HCT116 (cell line): ENCODE measurements at regions not wholly inside any gene's neighbourhood (a gene's known extent, or its start where the extent isn't known, plus 50 kb on each side); places are given as distances from the start of the nearest gene placed in this dataset.

Source experiments
- ATAC-seq: fragments of 200-7000 bp; cut with Tn5 transposase; 2 replicates; pipeline ENCODE4 v1.9.1; 2020; ENCODE audit warnings: mild to moderate bottlenecking, moderate library complexity
- BruUV-seq: library from RNA; stranded (reverse); fragments of 400-500 nt; replicated peaks from 2 replicates; lab custom pipeline; 2021; lab: Mats Ljungman, UMichigan
- CTCF ChIA-PET: fragments of 300-600 bp; sonication (Branson Sonifier 250); formaldehyde crosslinking; loops from one replicate; lab custom pipeline; 2021; ENCODE audit warnings: antibody characterized with exemption; lab: Charles Lee
- POLR2A ChIA-PET: fragments of 300-600, 350-600 bp; sonication (Branson Sonifier 250); formaldehyde crosslinking; loops from one replicate; lab custom pipeline; 2021; ENCODE audit warnings: antibody characterized with exemption; lab: Charles Lee
- RAD21 ChIA-PET, 2 experiments: fragments of 300-600 bp; sonication (Branson Sonifier 250); formaldehyde crosslinking; loops; one replicate each; lab custom pipeline; 2023; ENCODE audit warnings: low total read pairs in 2 of 2; ENCODE audit not compliant: uncharacterized antibody in 2 of 2, unreplicated experiment in 2 of 2, low non-redundant PET in 1 of 2; lab: Charles Lee
- DNase-seq: peaks from one replicate; pipeline ENCODE4 v3.0.0-alpha.2; 2010; ENCODE audit warnings: low read depth, low spot score
- H2AFZ ChIP-seq: fragments of 200-600 bp; shearing (Covaris generic), sonication (generic); 2 replicates; pipeline ENCODE4 v1.6.1; 2017; ENCODE audit warnings: low read depth, mixed run types, mixed read lengths, antibody characterized with exemption, low read length; ENCODE audit not compliant: poor library complexity, severe bottlenecking
- H3K27ac ChIP-seq: 2 replicates; pipeline ENCODE4 v1.5.1; 2012; ENCODE audit warnings: low read depth, low read length
- H3K27me3 ChIP-seq: fragments of 200-600 bp; sonication (generic); 2 replicates; pipeline ENCODE4 v1.6.1; 2016; ENCODE audit warnings: mixed run types, low read length, mixed read lengths; ENCODE audit not compliant: insufficient read depth
- H3K36me3 ChIP-seq, 2 experiments: fragments of 200-500 bp in 1 of 2; fragments of 200-600 bp in 1 of 2; sonication (Bioruptor generic) in 1 of 2; sonication (generic) in 1 of 2; 2 replicates each; pipeline versions ENCODE4 v1.5.1 to v1.6.1; 2014 to 2016; ENCODE audit warnings: low read length in 2 of 2, inconsistent platforms in 1 of 2, mixed read lengths in 1 of 2, mixed run types in 1 of 2; ENCODE audit not compliant: insufficient read depth in 2 of 2, control insufficient read depth in 1 of 2
- H3K4me1 ChIP-seq, 2 experiments: fragments of 200-600 bp in 1 of 2; sonication (generic) in 1 of 2; 2 replicates each; pipeline versions ENCODE4 v1.5.1 to v1.6.1; 2012 to 2017; ENCODE audit warnings: low read length in 2 of 2, inconsistent platforms in 1 of 2, mild to moderate bottlenecking in 1 of 2, mixed read lengths in 1 of 2, mixed run types in 1 of 2, moderate library complexity in 1 of 2; ENCODE audit not compliant: insufficient read depth in 2 of 2, control insufficient read depth in 1 of 2
- H3K4me2 ChIP-seq: fragments of 200-600 bp; sonication (generic); 2 replicates; pipeline ENCODE4 v1.6.1; 2017; ENCODE audit warnings: mixed run types, low read length, mixed read lengths
- H3K4me3 ChIP-seq, 2 experiments: fragments of 200-600 bp in 1 of 2; sonication (generic) in 1 of 2; replicated peaks in 1 of 2; 2 replicates each; pipeline ENCODE4 v1.5.1; 2011 to 2016; ENCODE audit warnings: low read length in 2 of 2, control low read depth in 1 of 2, low read depth in 1 of 2, mild to moderate bottlenecking in 1 of 2, mixed read lengths in 1 of 2, mixed run types in 1 of 2
- H3K79me2 ChIP-seq: fragments of 200-600 bp; sonication (generic); 2 replicates; pipeline ENCODE4 v1.6.1; 2017; ENCODE audit warnings: mild to moderate bottlenecking, mixed run types, low read length, moderate library complexity, mixed read lengths; ENCODE audit not compliant: insufficient read depth
- H3K9ac ChIP-seq: fragments of 200-600 bp; sonication (generic); 2 replicates; pipeline ENCODE4 v1.6.1; 2016; ENCODE audit warnings: low read length, mixed read lengths
- H3K9me2 ChIP-seq: fragments of 200-600 bp; sonication (generic), shearing (Covaris generic); 2 replicates; pipeline ENCODE4 v1.6.1; 2017; ENCODE audit warnings: mixed run types, mild to moderate bottlenecking, moderate library complexity; ENCODE audit not compliant: insufficient read depth
- H3K9me3 ChIP-seq, 2 experiments: fragments of 200-500 bp in 1 of 2; fragments of 200-600 bp in 1 of 2; sonication (Bioruptor generic) in 1 of 2; sonication (generic) in 1 of 2; 2 replicates each; pipeline ENCODE4 v1.6.1; 2014 to 2017; ENCODE audit warnings: low read length in 2 of 2, mixed read lengths in 2 of 2, inconsistent platforms in 1 of 2, low read depth in 1 of 2, mild to moderate bottlenecking in 1 of 2, mixed run types in 1 of 2, moderate library complexity in 1 of 2; ENCODE audit not compliant: control insufficient read depth in 1 of 2, insufficient read depth in 1 of 2
- H4K20me1 ChIP-seq: fragments of 200-600 bp; sonication (generic), shearing (Covaris generic); 2 replicates; pipeline ENCODE4 v1.6.1; 2017; ENCODE audit warnings: mixed run types, mild to moderate bottlenecking, moderate library complexity; ENCODE audit not compliant: insufficient read depth
- CEBPB ChIP-seq: IDR thresholded peaks from 2 replicates; pipeline ENCODE4 v1.6.1; 2012; ENCODE audit warnings: low read depth
- EZH2 ChIP-seq: fragments of 200-600 bp; sonication (generic); IDR thresholded peaks from 2 replicates; pipeline ENCODE4 v1.6.1; 2017; ENCODE audit warnings: antibody characterized with exemption, mixed run types
- EZH2phosphoT487 ChIP-seq: fragments of 200-600 bp; IDR thresholded peaks from 2 replicates; pipeline ENCODE4 v1.6.1; 2018; ENCODE audit warnings: antibody characterized with exemption, borderline replicate concordance
- POLR2AphosphoS5 ChIP-seq: IDR thresholded peaks from 2 replicates; pipeline ENCODE4 v1.6.1; 2011; ENCODE audit warnings: mild to moderate bottlenecking, low read depth, low read length, moderate library complexity
- REST ChIP-seq: IDR thresholded peaks from 2 replicates; pipeline ENCODE4 v1.6.1; 2012; ENCODE audit warnings: low read depth
- SRF ChIP-seq: IDR thresholded peaks from 2 replicates; pipeline ENCODE4 v1.6.1; 2012; ENCODE audit warnings: low read depth
- TCF7L2 ChIP-seq: IDR thresholded peaks from 2 replicates; pipeline ENCODE4 v1.7.0; 2011; ENCODE audit warnings: borderline replicate concordance, inconsistent platforms; ENCODE audit not compliant: insufficient read depth, insufficient read length; ENCODE audit errors: extremely low read depth
- YY1 ChIP-seq: IDR thresholded peaks from 2 replicates; pipeline ENCODE4 v1.6.1; 2011; ENCODE audit warnings: low read length, low read depth, moderate library complexity, mild to moderate bottlenecking; ENCODE audit not compliant: insufficient replicate concordance; ENCODE audit errors: extremely low read depth
- intact Hi-C: fragments of 100-400 bp; cut with micrococcal nuclease; formaldehyde crosslinking; loops from 2 replicates; pipeline ENCODE4 v1.10.0; 2022

- no peaks in the 10 kb centered on the region for H3K27me3 ChIP-seq
- CTCF ChIA-PET = no interaction called here
- POLR2A ChIA-PET = no interaction called here
- no peak for ATAC-seq
- no peak overlapping the region for H3K4me2 ChIP-seq
- no peaks in the 10 kb centered on the region for H3K9me3 ChIP-seq
- no peaks in the 10 kb centered on the region for H3K79me2 ChIP-seq
- H3K36me3 ChIP-seq = no peaks in the 10 kb centered on the region
- H3K9ac ChIP-seq = no peak overlapping the region
- no peaks in the 10 kb centered on the region for H3K9me2 ChIP-seq
- no peak overlapping the region for H3K4me3 ChIP-seq
- TF ChIP-seq SRF (no peak), EZH2phosphoT487 (no peak), TCF7L2 (no peak), YY1 (no peak), POLR2AphosphoS5 (no peak), REST (no peak), CEBPB (no peak), EZH2 (no peak)
- TF ChIP-seq, all 23 proteins: peak for 0
- intact Hi-C loops = no loop called here
- no TSS peak for BruUV-seq
- no peak for DNase-seq
- Histone ChIP-seq H2AFZ (no peak overlapping the region), H3K4me1 (no peaks in the 10 kb centered on the region), H4K20me1 (no peaks in the 10 kb centered on the region), H3K27ac (no peak overlapping the region)
- RAD21 ChIA-PET = no interaction called here
Measured at GRCh38 chr5:101829255-101829654, 466.8 kb downstream of the SLCO4C1 start.
